ENCODE measurements at regions not wholly inside any gene's neighbourhood (a gene's known extent, or its start where the extent isn't known, plus 50 kb on each side); places are given as distances from the start of the nearest gene placed in this dataset.

DNA sequence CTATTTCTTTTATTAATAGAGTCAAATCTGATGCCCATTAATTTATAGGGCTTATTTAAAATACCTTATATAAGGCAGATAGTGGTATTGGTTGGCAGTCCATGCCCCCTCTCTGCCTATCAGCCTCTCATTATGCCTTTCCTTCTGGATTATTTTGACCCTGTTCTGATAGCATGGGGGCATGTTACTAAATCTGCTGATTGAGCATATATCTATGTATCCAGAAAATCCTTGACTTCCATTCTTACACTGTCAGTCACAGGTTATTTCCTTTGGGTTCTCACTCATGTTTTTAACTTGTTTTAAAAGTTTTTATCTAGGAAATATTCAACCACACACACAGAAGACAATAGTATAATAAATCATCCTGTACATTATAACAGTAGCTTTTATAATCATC lies 1184.9 kb downstream of the HACE1 start:
- Histone ChIP-seq H3K27ac (ENCODE audit: low read depth in 1 of 2, low read length in 1 of 2) (no peak overlapping the region), H3K4me1 (ENCODE audit: control insufficient read depth in 5 of 5, insufficient read depth in 5 of 5, low read length in 5 of 5) (no peaks in the 10 kb centered on the region), H3K27me3 (ENCODE audit: control insufficient read depth in 3 of 3, insufficient read depth in 3 of 3, low read length in 2 of 3) (no peaks in the 10 kb centered on the region), H3K9ac (ENCODE audit: insufficient read depth in 1 of 2, low read length in 2 of 2) (no peak overlapping the region), H3K9me3 (ENCODE audit: control insufficient read depth in 4 of 4, insufficient read depth in 3 of 4, low read length in 3 of 4) (peaks cover 0 to 5% (median 0%) of the 10 kb centered on the region in 4 donors), H3K4me3 (no peak overlapping the region), H3K36me3 (ENCODE audit: control insufficient read depth in 4 of 4, insufficient read depth in 4 of 4, low read length in 4 of 4) (no peaks in the 10 kb centered on the region)
- DNase-seq (no peak), ATAC-seq (ENCODE audit: insufficient read depth, low FRiP score) (no peak)
- TF ChIP-seq, protein P1, sequence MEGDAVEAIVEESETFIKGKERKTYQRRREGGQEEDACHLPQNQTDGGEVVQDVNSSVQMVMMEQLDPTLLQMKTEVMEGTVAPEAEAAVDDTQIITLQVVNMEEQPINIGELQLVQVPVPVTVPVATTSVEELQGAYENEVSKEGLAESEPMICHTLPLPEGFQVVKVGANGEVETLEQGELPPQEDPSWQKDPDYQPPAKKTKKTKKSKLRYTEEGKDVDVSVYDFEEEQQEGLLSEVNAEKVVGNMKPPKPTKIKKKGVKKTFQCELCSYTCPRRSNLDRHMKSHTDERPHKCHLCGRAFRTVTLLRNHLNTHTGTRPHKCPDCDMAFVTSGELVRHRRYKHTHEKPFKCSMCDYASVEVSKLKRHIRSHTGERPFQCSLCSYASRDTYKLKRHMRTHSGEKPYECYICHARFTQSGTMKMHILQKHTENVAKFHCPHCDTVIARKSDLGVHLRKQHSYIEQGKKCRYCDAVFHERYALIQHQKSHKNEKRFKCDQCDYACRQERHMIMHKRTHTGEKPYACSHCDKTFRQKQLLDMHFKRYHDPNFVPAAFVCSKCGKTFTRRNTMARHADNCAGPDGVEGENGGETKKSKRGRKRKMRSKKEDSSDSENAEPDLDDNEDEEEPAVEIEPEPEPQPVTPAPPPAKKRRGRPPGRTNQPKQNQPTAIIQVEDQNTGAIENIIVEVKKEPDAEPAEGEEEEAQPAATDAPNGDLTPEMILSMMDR (IDR thresholded peaks at IDR 0.05; ENCODE audit: control extremely low read depth, extremely low read depth): no peak

DNA sequence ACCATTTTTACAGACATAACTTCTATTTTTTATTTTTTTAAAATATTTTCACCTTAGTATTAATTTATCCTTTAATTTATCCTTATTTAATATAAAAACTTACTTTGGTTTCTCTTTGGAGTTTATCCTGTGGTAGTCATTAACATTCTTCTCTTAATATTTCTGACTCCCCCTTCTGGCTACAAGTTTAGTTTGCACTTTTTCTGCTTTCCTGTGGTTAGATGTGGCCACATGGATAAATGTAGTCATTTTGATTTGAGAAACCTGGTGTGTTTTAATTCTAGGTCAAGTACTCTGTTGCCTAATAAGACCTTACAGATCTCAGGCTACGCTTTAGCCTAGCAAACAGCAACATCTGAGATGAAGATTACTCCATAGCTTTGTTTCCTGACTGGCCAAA lies 1187.5 kb downstream of the HACE1 start:
- H3K9ac ChIP-seq (ENCODE audit: insufficient read depth in 1 of 2, low read length in 2 of 2): no peak overlapping the region
- no peaks in the 10 kb centered on the region for H3K9me3 ChIP-seq (ENCODE audit: control insufficient read depth in 4 of 4, insufficient read depth in 3 of 4, low read length in 3 of 4)
- no peaks in the 10 kb centered on the region for H3K27me3 ChIP-seq (ENCODE audit: control insufficient read depth in 3 of 3, insufficient read depth in 3 of 3, low read length in 2 of 3)
- no peaks in the 10 kb centered on the region for H3K4me1 ChIP-seq (ENCODE audit: control insufficient read depth in 5 of 5, insufficient read depth in 5 of 5, low read length in 5 of 5)
- DNase-seq (peak in 1 of 3 donors; percentile 8), ATAC-seq (ENCODE audit: insufficient read depth, low FRiP score) (no peak)
- 69 to 75% methylated on average over 1 of the region's 1 CpG for WGBS, 2 donors
- no peak overlapping the region for H3K27ac ChIP-seq (ENCODE audit: low read depth in 1 of 2, low read length in 1 of 2)
- H3K4me3 ChIP-seq: no peak overlapping the region
- TF ChIP-seq, protein P1 (IDR thresholded peaks at IDR 0.05; ENCODE audit: control extremely low read depth, extremely low read depth): no peak
- H3K36me3 ChIP-seq (ENCODE audit: control insufficient read depth in 4 of 4, insufficient read depth in 4 of 4, low read length in 4 of 4): no peaks in the 10 kb centered on the region

DNA sequence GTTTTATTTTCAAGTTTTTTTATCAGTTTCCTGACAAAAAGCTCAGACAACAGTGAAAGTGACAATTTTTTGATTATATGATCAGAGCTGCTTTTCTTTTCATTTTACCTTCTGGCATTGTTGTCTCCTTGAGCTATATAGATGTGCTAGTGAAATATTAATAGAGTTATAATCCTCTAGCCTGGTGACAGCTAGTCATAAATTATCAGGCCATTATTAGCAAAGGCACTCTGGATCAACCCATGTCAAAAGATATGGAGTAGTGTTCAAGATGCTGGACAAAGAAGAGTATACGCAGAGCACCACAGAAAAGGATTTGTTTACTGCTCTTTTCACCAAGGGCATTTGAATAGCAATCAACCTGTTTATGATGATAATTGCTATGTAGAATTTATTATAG lies 1230.1 kb downstream of the HACE1 start:
- Histone ChIP-seq H3K27me3 (ENCODE audit: control insufficient read depth in 3 of 3, insufficient read depth in 3 of 3, low read length in 2 of 3) (no peaks in the 10 kb centered on the region), H3K4me3 (no peak overlapping the region), H3K9me3 (ENCODE audit: control insufficient read depth in 4 of 4, insufficient read depth in 3 of 4, low read length in 3 of 4) (no peaks in the 10 kb centered on the region), H3K36me3 (ENCODE audit: control insufficient read depth in 4 of 4, insufficient read depth in 4 of 4, low read length in 4 of 4) (no peaks in the 10 kb centered on the region), H3K27ac (ENCODE audit: low read depth in 1 of 2, low read length in 1 of 2) (no peak overlapping the region), H3K9ac (ENCODE audit: insufficient read depth in 1 of 2, low read length in 2 of 2) (no peak overlapping the region), H3K4me1 (ENCODE audit: control insufficient read depth in 5 of 5, insufficient read depth in 5 of 5, low read length in 5 of 5) (no peaks in the 10 kb centered on the region)
- 82 to 91% methylated on average over 1 of the region's 1 CpG for WGBS, 2 donors
- DNase-seq (no peak), ATAC-seq (ENCODE audit: insufficient read depth, low FRiP score) (no peak)
- TF ChIP-seq, protein P1 (IDR thresholded peaks at IDR 0.05; ENCODE audit: control extremely low read depth, extremely low read depth): no peak

DNA sequence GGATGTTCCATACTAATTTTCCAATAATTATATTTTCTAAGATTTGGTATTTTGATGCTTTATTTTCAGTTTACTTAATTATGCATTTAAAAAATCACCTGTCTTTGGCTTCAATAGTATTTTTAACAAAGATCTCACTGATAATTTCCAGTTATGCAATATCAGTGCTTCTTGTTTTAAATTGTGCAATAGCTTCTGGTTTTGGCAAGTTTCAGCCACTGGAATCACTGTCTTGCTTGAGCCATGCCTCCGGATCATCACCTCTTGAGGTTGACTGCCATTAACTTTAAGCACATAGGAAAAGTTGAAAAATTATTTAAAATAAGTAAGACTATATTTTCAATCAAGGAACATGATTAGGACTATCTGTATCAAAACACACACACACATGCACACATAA lies 1242.1 kb downstream of the HACE1 start:
- Histone ChIP-seq H3K27me3 (ENCODE audit: control insufficient read depth in 3 of 3, insufficient read depth in 3 of 3, low read length in 2 of 3) (no peaks in the 10 kb centered on the region), H3K9me3 (ENCODE audit: control insufficient read depth in 4 of 4, insufficient read depth in 3 of 4, low read length in 3 of 4) (no peaks in the 10 kb centered on the region), H3K36me3 (ENCODE audit: control insufficient read depth in 4 of 4, insufficient read depth in 4 of 4, low read length in 4 of 4) (no peaks in the 10 kb centered on the region), H3K4me3 (no peak overlapping the region), H3K27ac (ENCODE audit: low read depth in 1 of 2, low read length in 1 of 2) (no peak overlapping the region), H3K9ac (ENCODE audit: insufficient read depth in 1 of 2, low read length in 2 of 2) (no peak overlapping the region), H3K4me1 (ENCODE audit: control insufficient read depth in 5 of 5, insufficient read depth in 5 of 5, low read length in 5 of 5) (no peaks in the 10 kb centered on the region)
- 88 to 92% methylated on average over 1 of the region's 1 CpG for WGBS, 2 donors
- no peak for DNase-seq
- TF ChIP-seq, protein P1 (IDR thresholded peaks at IDR 0.05; ENCODE audit: control extremely low read depth, extremely low read depth): no peak
- no peak for ATAC-seq (ENCODE audit: insufficient read depth, low FRiP score)
